Liver (tissue), 3 donors: ENCODE measurements at regions not wholly inside any gene's neighbourhood (a gene's known extent, or its start where the extent isn't known, plus 50 kb on each side); places are given as distances from the start of the nearest gene placed in this dataset.
"Not testable (repeated sequence)": the region's sequence is repeated elsewhere in the genome, so short reads cannot be mapped to it uniquely, and the experiment has no call there.

ENCODE experiments used
- CTCF ChIP-seq: fragments of 150-350 bp; IDR thresholded peaks from 2 replicates; pipeline ENCODE4 v1.5.1; 2017; ENCODE audit warnings: improper control_type of control experiment, low read depth, low read length; ENCODE audit not compliant: missing input control
- TAF1 ChIP-seq: conservative IDR thresholded peaks from 2 replicates; pipeline ENCODE4 v1.6.1; 2016; ENCODE audit warnings: antibody characterized with exemption, mild to moderate bottlenecking
- YY1 ChIP-seq: IDR thresholded peaks from 2 replicates; pipeline ENCODE4 v1.6.1; 2016; ENCODE audit warnings: antibody characterized with exemption, mild to moderate bottlenecking
- donor health status: healthy.
- donor health status: healthy.

- not testable (repeated sequence) for TF ChIP-seq CTCF, YY1, TAF1
These were observed 58.5 kb upstream of the FGF3 start for GRCh38 chr11:69877704-69878103.
